Caco-2 (cell line): ENCODE measurements at regions not wholly inside any gene's neighbourhood (a gene's known extent, or its start where the extent isn't known, plus 50 kb on each side); places are given as distances from the start of the nearest gene placed in this dataset.

Experiments
- BruUV-seq: library from RNA; stranded (reverse); fragments of 400-500 nt; replicated peaks from 2 replicates; lab custom pipeline; 2021; lab: Mats Ljungman, UMichigan
- CTCF ChIA-PET: fragments of 300-600 bp; sonication (Branson Sonifier 250); formaldehyde crosslinking; loops from one replicate; lab custom pipeline; 2022; ENCODE audit warnings: antibody characterized with exemption; lab: Charles Lee
- POLR2A ChIA-PET: fragments of 300-600 bp; sonication (Branson Sonifier 250); formaldehyde crosslinking; loops from one replicate; lab custom pipeline; 2022; ENCODE audit warnings: antibody characterized with exemption; lab: Charles Lee
- DNase-seq, 2 experiments: peaks; one replicate each; pipeline versions ENCODE4 v3.0.0 to v3.0.0-alpha.2; 2020 to 2022
- H3K27me3 ChIP-seq: replicated peaks from 2 replicates; pipeline ENCODE4 v1.6.0; 2011; ENCODE audit warnings: low read length; ENCODE audit not compliant: control insufficient read depth, insufficient read depth
- H3K36me3 ChIP-seq: 2 replicates; pipeline ENCODE4 v1.5.1; 2011; ENCODE audit warnings: low read length; ENCODE audit not compliant: control insufficient read depth, insufficient read depth
- H3K4me1 ChIP-seq: fragments of 250-450 bp; sonication (Bioruptor Pico); 2 replicates; pipeline ENCODE4 v1.5.1; 2020; ENCODE audit warnings: mild to moderate bottlenecking
- H3K4me3 ChIP-seq: 2 replicates; pipeline ENCODE4 v1.5.1; 2011; ENCODE audit warnings: low read depth, mild to moderate bottlenecking, control low read depth, low read length
- H3K9me3 ChIP-seq: fragments of 250-450 bp; sonication (Bioruptor Pico); 2 replicates; pipeline ENCODE4 v1.5.1; 2020; ENCODE audit warnings: mild to moderate bottlenecking, moderate library complexity
- H3K27ac Mint-ChIP-seq: one replicate; pipeline ENCODE4 v1.8.0; 2022; ENCODE audit warnings: mixed read lengths; ENCODE audit not compliant: unreplicated experiment
- H3K27me3 Mint-ChIP-seq: one replicate; pipeline ENCODE4 v1.8.0; 2022; ENCODE audit warnings: mixed read lengths; ENCODE audit not compliant: insufficient read depth, unreplicated experiment
- H3K36me3 Mint-ChIP-seq: one replicate; pipeline ENCODE4 v1.8.0; 2022; ENCODE audit warnings: mild to moderate bottlenecking, mixed read lengths; ENCODE audit not compliant: insufficient read depth, unreplicated experiment
- H3K4me1 Mint-ChIP-seq: one replicate; pipeline ENCODE4 v1.8.0; 2022; ENCODE audit warnings: low read depth, mixed read lengths; ENCODE audit not compliant: unreplicated experiment
- H3K4me3 Mint-ChIP-seq: one replicate; pipeline ENCODE4 v1.8.0; 2022; ENCODE audit warnings: mild to moderate bottlenecking, moderate library complexity, mixed read lengths; ENCODE audit not compliant: unreplicated experiment
- H3K9me3 Mint-ChIP-seq: one replicate; pipeline ENCODE4 v1.8.0; 2022; ENCODE audit warnings: mixed read lengths; ENCODE audit not compliant: unreplicated experiment
- intact Hi-C: fragments of 100-400 bp; cut with micrococcal nuclease; formaldehyde crosslinking; loops from one replicate; pipeline ENCODE4 v1.10.0; 2022; ENCODE audit not compliant: unreplicated experiment
- TF ChIP-seq, protein P1 (sequence below), 2 experiments: fragments of 200-600 bp in 1 of 2; IDR thresholded peaks; 1 replicate in 1 of 2; 2 replicates in 1 of 2; pipeline versions ENCODE4 v1.5.1 to v1.8.0; 2011 to 2022; ENCODE audit warnings: antibody characterized with exemption in 1 of 2, control low read depth in 1 of 2, inconsistent platforms in 1 of 2, low read depth in 1 of 2, low read length in 1 of 2, mild to moderate bottlenecking in 1 of 2, moderate library complexity in 1 of 2; ENCODE audit not compliant: insufficient read depth in 1 of 2, severe bottlenecking in 1 of 2, unreplicated experiment in 1 of 2

GRCh38 chr5:124310453-124310852 is 436.0 kb downstream of the ZNF608 start:
- DNase-seq, result no peak
- H3K4me1 Mint-ChIP-seq, result no peaks in the 10 kb centered on the region
- H3K4me3 ChIP-seq, result no peak overlapping the region
- H3K27me3 Mint-ChIP-seq, result no peaks in the 10 kb centered on the region
- no TSS peak for BruUV-seq
- H3K4me1 ChIP-seq, result peaks cover 3% of the 10 kb centered on the region; the same call in 1 of the 2 replicates
- intact Hi-C loops, result no loop called here
- H3K9me3 ChIP-seq, result no peaks in the 10 kb centered on the region
- H3K27ac Mint-ChIP-seq, result no peak overlapping the region
- no peaks in the 10 kb centered on the region for H3K9me3 Mint-ChIP-seq
- H3K27me3 ChIP-seq, result no peaks in the 10 kb centered on the region
- H3K36me3 ChIP-seq, result no peaks in the 10 kb centered on the region
- no peaks in the 10 kb centered on the region for H3K36me3 Mint-ChIP-seq
- TF ChIP-seq, protein P1, sequence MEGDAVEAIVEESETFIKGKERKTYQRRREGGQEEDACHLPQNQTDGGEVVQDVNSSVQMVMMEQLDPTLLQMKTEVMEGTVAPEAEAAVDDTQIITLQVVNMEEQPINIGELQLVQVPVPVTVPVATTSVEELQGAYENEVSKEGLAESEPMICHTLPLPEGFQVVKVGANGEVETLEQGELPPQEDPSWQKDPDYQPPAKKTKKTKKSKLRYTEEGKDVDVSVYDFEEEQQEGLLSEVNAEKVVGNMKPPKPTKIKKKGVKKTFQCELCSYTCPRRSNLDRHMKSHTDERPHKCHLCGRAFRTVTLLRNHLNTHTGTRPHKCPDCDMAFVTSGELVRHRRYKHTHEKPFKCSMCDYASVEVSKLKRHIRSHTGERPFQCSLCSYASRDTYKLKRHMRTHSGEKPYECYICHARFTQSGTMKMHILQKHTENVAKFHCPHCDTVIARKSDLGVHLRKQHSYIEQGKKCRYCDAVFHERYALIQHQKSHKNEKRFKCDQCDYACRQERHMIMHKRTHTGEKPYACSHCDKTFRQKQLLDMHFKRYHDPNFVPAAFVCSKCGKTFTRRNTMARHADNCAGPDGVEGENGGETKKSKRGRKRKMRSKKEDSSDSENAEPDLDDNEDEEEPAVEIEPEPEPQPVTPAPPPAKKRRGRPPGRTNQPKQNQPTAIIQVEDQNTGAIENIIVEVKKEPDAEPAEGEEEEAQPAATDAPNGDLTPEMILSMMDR (IDR thresholded peaks at IDR 0.05; ENCODE audit: insufficient read depth in 1 of 2, low read depth in 1 of 2, low read length in 1 of 2, severe bottlenecking in 1 of 2, unreplicated experiment in 1 of 2), result no peak
- no peak overlapping the region for H3K4me3 Mint-ChIP-seq
- ChIA-PET CTCF (no interaction called here), POLR2A (no interaction called here)

- Histone ChIP-seq H3K4me1 (peaks cover 3% of the 10 kb centered on the region; the same call in 1 of the 2 replicates), H3K27me3 (no peaks in the 10 kb centered on the region), H3K9me3 (no peaks in the 10 kb centered on the region), H3K36me3 (no peaks in the 10 kb centered on the region), H3K4me3 (no peak overlapping the region)
- intact Hi-C loops, result no loop called here
- Mint-ChIP-seq H3K36me3 (no peaks in the 10 kb centered on the region), H3K4me1 (no peaks in the 10 kb centered on the region), H3K27me3 (no peaks in the 10 kb centered on the region), H3K27ac (no peak overlapping the region), H3K4me3 (no peak overlapping the region), H3K9me3 (no peaks in the 10 kb centered on the region)
- TF ChIP-seq, protein P1 (IDR thresholded peaks at IDR 0.05; ENCODE audit: insufficient read depth in 1 of 2, low read depth in 1 of 2, low read length in 1 of 2, severe bottlenecking in 1 of 2, unreplicated experiment in 1 of 2), result no peak
- DNase-seq, result no peak
- ChIA-PET POLR2A (no interaction called here), CTCF (no interaction called here)
- no TSS peak for BruUV-seq
These were observed 437.0 kb downstream of the ZNF608 start for GRCh38 chr5:124309241-124309980.

- Histone ChIP-seq H3K36me3 (no peaks in the 10 kb centered on the region), H3K4me3 (no peak overlapping the region), H3K9me3 (no peaks in the 10 kb centered on the region), H3K27me3 (no peaks in the 10 kb centered on the region), H3K4me1 (peaks cover 22% of the 10 kb centered on the region)
- peaks cover 2% of the 10 kb centered on the region for H3K9me3 Mint-ChIP-seq
- H3K27ac Mint-ChIP-seq, result no peak overlapping the region
- TF ChIP-seq, protein P1 (IDR thresholded peaks at IDR 0.05; ENCODE audit: insufficient read depth in 1 of 2, low read depth in 1 of 2, low read length in 1 of 2, severe bottlenecking in 1 of 2, unreplicated experiment in 1 of 2), result no peak
- CTCF ChIA-PET, result no interaction called here
- BruUV-seq, result no TSS peak
- peaks cover 12% of the 10 kb centered on the region for H3K4me1 Mint-ChIP-seq
- intact Hi-C loops, result no loop called here
- no peak for DNase-seq
- H3K27me3 Mint-ChIP-seq, result no peaks in the 10 kb centered on the region
- POLR2A ChIA-PET, result no interaction called here
- no peaks in the 10 kb centered on the region for H3K36me3 Mint-ChIP-seq
- no peak overlapping the region for H3K4me3 Mint-ChIP-seq
These were observed 443.1 kb downstream of the ZNF608 start for GRCh38 chr5:124303366-124303765.
